GM12873 (cell line): ENCODE measurements at regions not wholly inside any gene's neighbourhood (a gene's known extent, or its start where the extent isn't known, plus 50 kb on each side); places are given as distances from the start of the nearest gene placed in this dataset.

ENCODE experiments used
- TF ChIP-seq, protein P1 (sequence below): IDR thresholded peaks from 2 replicates; pipeline ENCODE4 v1.5.1; 2012; ENCODE audit warnings: low read depth, mild to moderate bottlenecking, moderate library complexity, low read length, control low read depth; ENCODE audit not compliant: insufficient read depth; ENCODE audit errors: missing control alignments

DNA sequence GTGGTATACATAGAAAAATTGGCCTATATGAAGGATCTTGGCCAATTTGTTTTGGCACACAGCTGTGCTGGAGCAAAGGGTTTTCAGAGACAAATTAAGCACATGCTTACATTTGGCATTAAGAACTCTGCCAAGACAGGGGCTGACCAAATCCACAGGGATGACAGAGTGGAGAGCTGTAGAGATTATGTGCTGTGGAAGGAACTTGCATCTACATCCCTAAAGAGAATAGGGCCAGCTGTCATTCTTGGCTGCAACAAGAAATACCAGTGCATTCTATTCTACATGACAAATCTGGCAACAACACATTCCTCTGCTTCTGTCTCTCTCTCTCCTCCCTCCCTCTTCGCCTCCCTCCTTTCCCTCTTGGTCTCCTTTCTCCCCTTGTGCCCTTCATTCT, 75.6 kb downstream of the POM121L12 start:
- TF ChIP-seq, protein P1, sequence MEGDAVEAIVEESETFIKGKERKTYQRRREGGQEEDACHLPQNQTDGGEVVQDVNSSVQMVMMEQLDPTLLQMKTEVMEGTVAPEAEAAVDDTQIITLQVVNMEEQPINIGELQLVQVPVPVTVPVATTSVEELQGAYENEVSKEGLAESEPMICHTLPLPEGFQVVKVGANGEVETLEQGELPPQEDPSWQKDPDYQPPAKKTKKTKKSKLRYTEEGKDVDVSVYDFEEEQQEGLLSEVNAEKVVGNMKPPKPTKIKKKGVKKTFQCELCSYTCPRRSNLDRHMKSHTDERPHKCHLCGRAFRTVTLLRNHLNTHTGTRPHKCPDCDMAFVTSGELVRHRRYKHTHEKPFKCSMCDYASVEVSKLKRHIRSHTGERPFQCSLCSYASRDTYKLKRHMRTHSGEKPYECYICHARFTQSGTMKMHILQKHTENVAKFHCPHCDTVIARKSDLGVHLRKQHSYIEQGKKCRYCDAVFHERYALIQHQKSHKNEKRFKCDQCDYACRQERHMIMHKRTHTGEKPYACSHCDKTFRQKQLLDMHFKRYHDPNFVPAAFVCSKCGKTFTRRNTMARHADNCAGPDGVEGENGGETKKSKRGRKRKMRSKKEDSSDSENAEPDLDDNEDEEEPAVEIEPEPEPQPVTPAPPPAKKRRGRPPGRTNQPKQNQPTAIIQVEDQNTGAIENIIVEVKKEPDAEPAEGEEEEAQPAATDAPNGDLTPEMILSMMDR, result no peak

DNA sequence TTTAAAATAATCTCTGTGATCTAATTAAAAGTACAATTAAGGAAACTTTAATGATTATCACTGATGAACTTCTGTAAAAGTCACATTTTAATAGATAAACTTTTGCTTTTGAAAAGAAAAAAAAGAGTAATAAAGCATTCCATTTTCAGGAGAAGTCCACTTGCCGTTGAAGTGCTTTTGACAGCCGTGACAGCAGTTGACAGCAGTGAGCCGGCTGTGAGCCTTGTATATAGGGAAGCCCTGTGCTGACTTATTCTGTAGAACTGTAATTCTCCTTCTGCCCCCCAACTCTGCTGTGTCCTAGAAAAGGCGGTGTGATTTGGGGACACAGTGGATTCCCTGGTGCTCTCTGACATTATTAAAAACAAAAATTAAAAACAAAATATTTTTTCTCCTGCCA, 78.0 kb downstream of the POM121L12 start:
- TF ChIP-seq, protein P1, result no peak

DNA sequence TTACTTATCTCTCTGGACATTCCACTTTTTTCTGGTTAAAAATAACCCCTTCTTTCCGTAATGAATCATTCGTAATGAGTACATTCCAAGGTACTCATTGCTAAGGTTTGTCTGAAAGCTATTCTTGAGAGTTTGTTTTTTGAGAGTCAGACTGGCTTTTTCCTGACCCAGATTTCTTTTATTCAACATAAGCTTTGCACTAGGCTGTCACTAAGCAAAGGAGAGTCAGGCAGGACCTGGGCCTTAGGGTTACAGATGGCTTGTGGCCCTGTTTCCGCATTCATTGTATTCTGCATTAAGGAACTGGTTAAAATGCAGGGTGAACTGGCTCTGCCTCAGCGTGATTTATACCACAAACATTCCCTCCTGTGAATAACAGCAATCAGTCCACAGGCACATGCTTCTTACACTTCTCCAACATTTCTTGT, 84.1 kb downstream of the POM121L12 start:
- TF ChIP-seq, protein P1, result no peak

DNA sequence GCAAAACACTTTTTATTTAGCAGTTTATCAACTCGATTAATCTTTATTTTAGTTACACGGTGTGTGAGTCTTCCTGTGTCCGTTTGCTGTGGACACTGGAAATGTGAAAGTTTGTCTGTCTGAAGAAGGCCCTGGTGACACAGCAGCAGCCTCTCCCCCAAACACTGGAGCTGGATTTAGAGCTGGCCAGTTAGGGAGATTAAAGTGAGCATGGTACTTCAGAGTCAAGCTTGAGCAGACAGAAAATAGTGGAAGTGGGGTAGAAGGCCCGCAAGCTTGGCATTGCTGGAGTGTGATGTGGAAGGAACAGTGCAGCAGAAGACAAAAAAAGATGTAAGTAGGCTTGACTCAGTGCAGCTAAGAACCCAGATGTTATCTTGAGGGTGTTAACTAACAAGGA, 85.9 kb downstream of the POM121L12 start:
- TF ChIP-seq, protein P1, result no peak

DNA sequence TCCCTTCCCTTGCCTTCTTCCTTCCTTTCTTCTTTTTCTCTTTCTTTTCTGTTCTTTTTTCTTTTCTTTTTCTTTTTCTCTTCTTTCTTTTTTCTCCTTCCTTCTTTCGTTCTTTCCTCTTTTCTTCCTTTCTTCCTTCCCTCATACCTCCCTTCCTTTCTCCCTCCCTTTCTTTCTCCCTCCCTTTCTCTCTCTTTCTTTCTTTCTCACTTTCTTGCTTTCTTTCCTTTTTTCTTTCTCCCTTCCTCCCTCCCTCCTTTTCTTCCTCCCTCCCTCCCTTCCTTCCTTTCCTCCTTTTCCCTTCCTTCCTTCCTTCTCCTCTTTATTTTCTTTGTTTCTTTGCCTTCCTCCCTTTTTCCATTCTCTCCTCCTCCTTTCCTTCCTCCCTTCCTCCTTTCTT, 96.3 kb downstream of the POM121L12 start:
- TF ChIP-seq, protein P1, result no peak

DNA sequence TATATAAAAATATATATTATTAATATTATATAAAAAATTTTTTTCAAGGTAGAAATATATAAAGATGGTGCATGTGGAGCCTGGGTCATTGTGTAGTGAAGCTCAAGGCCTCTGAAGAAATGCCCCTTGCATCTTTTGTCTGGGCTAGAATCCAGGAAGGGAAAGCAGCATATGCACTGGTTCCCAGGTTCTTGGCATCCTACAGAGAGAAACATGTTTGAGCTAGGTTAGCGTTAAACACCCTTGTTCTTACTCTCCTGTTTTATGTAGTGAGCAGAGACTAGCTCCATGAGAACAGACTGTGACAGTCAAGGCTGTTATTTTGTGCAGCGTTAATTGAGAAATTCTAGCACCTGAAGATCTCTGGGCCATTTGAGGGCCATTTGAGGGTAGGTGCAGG, 116.1 kb downstream of the POM121L12 start:
- TF ChIP-seq, protein P1, result no peak

DNA sequence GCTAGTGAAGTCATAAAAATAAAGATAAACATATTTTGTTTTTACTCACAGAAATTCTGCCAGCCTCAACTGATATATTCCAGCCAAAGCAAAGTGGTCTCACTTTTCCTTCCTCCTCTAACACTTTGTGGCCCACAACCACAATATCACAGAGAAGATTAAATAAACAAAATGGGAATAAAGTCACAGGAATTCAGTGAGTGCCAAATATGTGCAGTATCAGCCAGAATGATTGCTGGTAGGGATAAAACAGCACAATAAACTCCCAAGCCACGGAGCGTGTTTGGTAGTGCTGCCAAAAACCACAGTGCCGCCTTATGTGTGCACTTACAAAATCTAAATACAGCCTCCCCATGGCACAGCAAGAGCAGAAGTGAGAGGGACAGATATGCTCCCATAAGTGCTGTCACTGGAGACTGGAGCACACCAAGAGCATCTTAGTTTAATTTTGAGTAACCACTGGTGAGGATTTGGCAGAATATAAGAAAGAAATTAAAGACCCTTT, 155.8 kb downstream of the POM121L12 start:
- TF ChIP-seq, protein P1, result no peak
